ENCODE measurements at regions not wholly inside any gene's neighbourhood (a gene's known extent, or its start where the extent isn't known, plus 50 kb on each side); places are given as distances from the start of the nearest gene placed in this dataset.

GRCh38 chr5:153905219-153905618, 133.5 kb downstream of the FAM114A2 start:
- no peak overlapping the region for H3K4me3 ChIP-seq (ENCODE audit: low read depth, low read length)
- DNase-seq (ENCODE audit: low read depth), result no peak
- no peak for TF ChIP-seq CTCF (IDR thresholded peaks at IDR 0.05; ENCODE audit: insufficient read depth, low read depth, low read length, missing control alignments)

GRCh38 chr5:153903321-153903720, 135.4 kb downstream of the FAM114A2 start:
- TF ChIP-seq CTCF (IDR thresholded peaks at IDR 0.05; ENCODE audit: insufficient read depth, low read depth, low read length, missing control alignments), result no peak
- DNase-seq (ENCODE audit: low read depth), result no peak
- H3K4me3 ChIP-seq (ENCODE audit: low read depth, low read length), result no peak overlapping the region

- no peak overlapping the region for H3K4me3 ChIP-seq (ENCODE audit: low read depth, low read length)
- TF ChIP-seq CTCF (IDR thresholded peaks at IDR 0.05; ENCODE audit: insufficient read depth, low read depth, low read length, missing control alignments), result no peak
- DNase-seq (ENCODE audit: low read depth), result no peak
Measured at GRCh38 chr5:153902016-153902415, 136.7 kb downstream of the FAM114A2 start.

GRCh38 chr5:153901449-153901848, 137.3 kb downstream of the FAM114A2 start:
- H3K4me3 ChIP-seq (ENCODE audit: low read depth, low read length), result no peak overlapping the region
- TF ChIP-seq CTCF (IDR thresholded peaks at IDR 0.05; ENCODE audit: insufficient read depth, low read depth, low read length, missing control alignments), result no peak

GRCh38 chr5:153900703-153901395, 137.9 kb downstream of the FAM114A2 start:
- TF ChIP-seq CTCF (IDR thresholded peaks at IDR 0.05; ENCODE audit: insufficient read depth, low read depth, low read length, missing control alignments), result no peak
- DNase-seq (ENCODE audit: low read depth), result no peak
- H3K4me3 ChIP-seq (ENCODE audit: low read depth, low read length), result no peak overlapping the region

More at GRCh38 chr5:153901449-153901848, 137.3 kb downstream of the FAM114A2 start:
- peak; percentile 7 for DNase-seq (ENCODE audit: low read depth)

GRCh38 chr5:153899746-153900145, 139.0 kb downstream of the FAM114A2 start:
- DNase-seq (ENCODE audit: low read depth), result no peak
- H3K4me3 ChIP-seq (ENCODE audit: low read depth, low read length), result no peak overlapping the region
- TF ChIP-seq CTCF (IDR thresholded peaks at IDR 0.05; ENCODE audit: insufficient read depth, low read depth, low read length, missing control alignments), result no peak

- TF ChIP-seq CTCF (IDR thresholded peaks at IDR 0.05; ENCODE audit: insufficient read depth, low read depth, low read length, missing control alignments), result no peak
- peak; percentile 82 for DNase-seq (ENCODE audit: low read depth)
- no peak overlapping the region for H3K4me3 ChIP-seq (ENCODE audit: low read depth, low read length)
Measured at GRCh38 chr5:153896701-153897100, 142.0 kb downstream of the FAM114A2 start.
